Hepatocyte (in vitro differentiated cells): ENCODE measurements at regions not wholly inside any gene's neighbourhood (a gene's known extent, or its start where the extent isn't known, plus 50 kb on each side); places are given as distances from the start of the nearest gene placed in this dataset.

Source experiments
- DNase-seq: peaks from one replicate; pipeline ENCODE4 v3.0.0-alpha.2; 2016; ENCODE audit warnings: low spot score
- H2AFZ ChIP-seq: fragments of 200-600 bp; sonication (generic); 2 replicates; pipeline ENCODE4 v1.6.0; 2016; ENCODE audit warnings: antibody characterized with exemption, mild to moderate bottlenecking
- H3K27ac ChIP-seq: fragments of 200-600 bp; sonication (generic); 2 replicates; pipeline ENCODE4 v1.5.1; 2016; ENCODE audit warnings: mild to moderate bottlenecking
- H3K27me3 ChIP-seq: fragments of 200-600 bp; sonication (generic); 2 replicates; pipeline ENCODE4 v1.6.1; 2016
- H3K36me3 ChIP-seq: fragments of 200-600 bp; sonication (generic); replicated peaks from 2 replicates; pipeline ENCODE4 v1.5.1; 2016; ENCODE audit warnings: low read depth; ENCODE audit not compliant: insufficient read depth
- H3K4me1 ChIP-seq: fragments of 200-600 bp; sonication (generic); 2 replicates; pipeline ENCODE4 v1.5.1; 2016; ENCODE audit warnings: mild to moderate bottlenecking, moderate library complexity; ENCODE audit not compliant: insufficient read depth
- H3K4me2 ChIP-seq: fragments of 200-600 bp; sonication (generic); 2 replicates; pipeline ENCODE4 v1.6.0; 2016
- H3K4me3 ChIP-seq: fragments of 200-600 bp; sonication (generic); 2 replicates; pipeline ENCODE4 v1.5.1; 2016; ENCODE audit warnings: mild to moderate bottlenecking
- H3K79me2 ChIP-seq: fragments of 200-600 bp; sonication (generic); 2 replicates; pipeline ENCODE4 v1.6.0; 2017; ENCODE audit warnings: mild to moderate bottlenecking
- H3K9me2 ChIP-seq: fragments of 200-600 bp; sonication (generic); replicated peaks from 2 replicates; pipeline ENCODE4 v1.6.0; 2017; ENCODE audit warnings: mild to moderate bottlenecking; ENCODE audit not compliant: insufficient read depth
- H3K9me3 ChIP-seq: fragments of 200-600 bp; sonication (generic); 2 replicates; pipeline ENCODE4 v1.5.1; 2016; ENCODE audit warnings: low read depth, mild to moderate bottlenecking
- H4K20me1 ChIP-seq: fragments of 200-600 bp; sonication (generic); 2 replicates; pipeline ENCODE4 v1.6.0; 2016; ENCODE audit warnings: mild to moderate bottlenecking; ENCODE audit not compliant: insufficient read depth, poor library complexity, severe bottlenecking
- CTCF ChIP-seq: fragments of 200-600 bp; sonication (generic); IDR thresholded peaks from 2 replicates; pipeline ENCODE4 v1.5.1; 2016; ENCODE audit warnings: antibody characterized with exemption, mild to moderate bottlenecking; ENCODE audit not compliant: poor library complexity
- EZH2 ChIP-seq: fragments of 200-600 bp; sonication (generic); IDR thresholded peaks from 2 replicates; pipeline ENCODE4 v1.6.1; 2016; ENCODE audit warnings: antibody characterized with exemption, mild to moderate bottlenecking, borderline replicate concordance
- EZH2phosphoT487 ChIP-seq: fragments of 200-600 bp; sonication (generic); IDR thresholded peaks from one replicate; pipeline ENCODE4 v1.6.1; 2018; ENCODE audit warnings: antibody characterized with exemption, mild to moderate bottlenecking, low read depth, moderate library complexity; ENCODE audit not compliant: unreplicated experiment, severe bottlenecking
- WGBS: methylation state at CpG from one replicate; pipeline ENCODE4 v1.1.6; 2016; ENCODE audit warnings: low lambda C conversion rate; ENCODE audit errors: missing lambda C conversion rate; 5-methylcytosine and 5-hydroxymethylcytosine counted together

DNA sequence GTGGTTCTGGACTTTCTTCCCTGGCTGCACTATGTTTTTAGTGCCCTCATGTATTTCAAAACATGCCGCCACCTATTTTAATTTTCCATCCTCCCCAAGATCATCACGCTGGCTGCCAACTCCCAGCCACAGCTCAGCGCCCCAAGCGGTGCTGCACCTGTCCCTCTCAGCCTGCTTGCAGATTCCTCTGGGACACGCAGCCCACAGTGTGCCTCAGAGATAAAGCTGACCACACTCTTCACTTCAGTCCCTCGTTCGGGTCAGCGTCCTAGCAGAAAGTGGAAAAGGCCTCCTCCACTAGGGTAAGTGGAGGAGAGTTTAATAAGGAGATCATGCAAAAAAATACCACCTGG lies 56.2 kb upstream of the CKS2 start:
- Histone ChIP-seq H3K9me3 (no peaks in the 10 kb centered on the region), H4K20me1 (no peaks in the 10 kb centered on the region), H3K27me3 (no peaks in the 10 kb centered on the region), H2AFZ (no peak overlapping the region), H3K4me2 (no peak overlapping the region), H3K4me3 (no peak overlapping the region), H3K36me3 (no peaks in the 10 kb centered on the region), H3K9me2 (no peaks in the 10 kb centered on the region), H3K79me2 (no peaks in the 10 kb centered on the region), H3K27ac (no peak overlapping the region), H3K4me1 (no peaks in the 10 kb centered on the region)
- TF ChIP-seq EZH2 (no peak), CTCF (no peak), EZH2phosphoT487 (no peak)
- DNase-seq = no peak
- WGBS = 88% methylated on average over 8 of the region's 8 CpGs

DNA sequence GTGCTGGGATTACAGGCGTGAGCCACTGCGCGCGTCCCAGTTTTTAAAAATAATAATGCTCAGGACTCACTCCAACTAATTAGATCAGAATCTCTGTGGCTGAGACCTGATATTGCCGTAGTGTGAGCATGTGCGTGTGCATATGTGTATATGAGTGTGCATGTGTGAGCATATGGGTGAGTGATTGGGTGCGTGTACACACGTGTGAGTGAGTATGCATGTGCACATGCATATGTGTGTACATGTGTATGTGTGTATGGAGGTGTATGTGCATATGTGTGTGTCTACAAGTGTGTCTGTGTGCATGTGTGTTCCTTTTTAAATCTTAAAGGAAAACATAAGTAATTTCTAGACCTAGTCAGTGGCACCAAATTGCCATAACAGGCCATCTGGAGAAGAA lies 54.8 kb upstream of the CKS2 start:
- H3K27ac ChIP-seq = no peak overlapping the region
- no peak overlapping the region for H3K4me2 ChIP-seq
- no peaks in the 10 kb centered on the region for H3K9me3 ChIP-seq
- H3K27me3 ChIP-seq = no peaks in the 10 kb centered on the region
- no peak for DNase-seq
- no peaks in the 10 kb centered on the region for H4K20me1 ChIP-seq
- H3K79me2 ChIP-seq = no peaks in the 10 kb centered on the region
- WGBS = 99% methylated on average over 8 of the region's 8 CpGs
- no peak for TF ChIP-seq CTCF
- no peaks in the 10 kb centered on the region for H3K4me1 ChIP-seq
- H3K36me3 ChIP-seq = no peaks in the 10 kb centered on the region
- H2AFZ ChIP-seq = no peak overlapping the region
- H3K9me2 ChIP-seq = no peaks in the 10 kb centered on the region
- H3K4me3 ChIP-seq = no peak overlapping the region

DNA sequence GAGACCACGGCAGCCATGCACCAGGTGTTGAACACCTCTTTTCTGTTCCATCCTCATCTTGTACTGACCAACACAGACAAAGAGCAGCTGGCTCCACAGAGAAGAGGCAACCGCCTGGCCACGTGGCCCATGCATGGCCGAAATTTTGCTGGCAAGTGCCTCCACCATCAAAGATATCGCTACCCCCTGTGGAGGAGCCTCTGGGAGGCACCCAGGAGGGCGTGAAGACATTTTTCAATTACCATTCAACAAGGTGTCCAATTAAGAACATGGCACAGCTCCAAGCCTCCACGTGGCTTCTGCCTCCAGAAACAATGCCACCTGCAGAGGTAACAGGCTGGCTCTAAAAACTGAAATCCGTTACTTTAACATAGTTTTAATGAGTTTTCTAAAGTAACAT lies 54.4 kb upstream of the CKS2 start:
- H3K27ac ChIP-seq = no peak overlapping the region
- no peak overlapping the region for H3K4me2 ChIP-seq
- TF ChIP-seq EZH2 = no peak
- no peak for TF ChIP-seq CTCF
- no peak for TF ChIP-seq EZH2phosphoT487
- H2AFZ ChIP-seq = no peak overlapping the region
- H3K9me2 ChIP-seq = no peaks in the 10 kb centered on the region
- H3K79me2 ChIP-seq = no peaks in the 10 kb centered on the region
- H3K9me3 ChIP-seq = no peaks in the 10 kb centered on the region
- no peaks in the 10 kb centered on the region for H4K20me1 ChIP-seq
- no peaks in the 10 kb centered on the region for H3K4me1 ChIP-seq
- 90% methylated on average over 8 of the region's 8 CpGs for WGBS
- no peak for DNase-seq
- H3K4me3 ChIP-seq = no peak overlapping the region
- no peaks in the 10 kb centered on the region for H3K36me3 ChIP-seq
- no peaks in the 10 kb centered on the region for H3K27me3 ChIP-seq

DNA sequence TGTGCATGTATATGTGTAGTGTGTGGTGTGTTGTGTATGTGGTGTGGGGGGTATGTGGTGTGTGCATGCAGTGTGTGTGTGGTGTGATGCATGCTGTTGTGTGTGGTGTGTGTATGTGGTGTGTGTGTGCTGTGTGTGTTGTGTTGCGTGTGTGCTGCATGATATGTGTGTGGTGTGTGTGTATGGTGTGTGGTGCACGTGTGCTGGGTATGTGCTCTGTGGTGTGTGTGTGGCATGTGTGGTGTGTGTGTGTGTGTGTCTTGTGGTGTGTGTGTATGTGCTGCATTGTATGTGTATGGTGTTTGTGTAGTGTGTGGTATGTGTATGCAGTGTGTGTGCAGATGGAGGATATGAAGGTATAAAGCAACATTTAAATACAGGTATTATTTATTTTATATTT lies 50.5 kb upstream of the CKS2 start:
- Histone ChIP-seq H3K4me3 (no peak overlapping the region), H4K20me1 (no peaks in the 10 kb centered on the region), H3K4me2 (no peak overlapping the region), H3K4me1 (no peaks in the 10 kb centered on the region), H3K79me2 (no peaks in the 10 kb centered on the region), H3K9me2 (no peaks in the 10 kb centered on the region), H3K36me3 (no peaks in the 10 kb centered on the region), H3K27ac (no peak overlapping the region), H2AFZ (no peak overlapping the region), H3K9me3 (no peaks in the 10 kb centered on the region), H3K27me3 (no peaks in the 10 kb centered on the region)
- 100% methylated on average over 2 of the region's 2 CpGs for WGBS
- no peak for DNase-seq
- TF ChIP-seq EZH2 (no peak), CTCF (no peak), EZH2phosphoT487 (no peak)
